ENCODE measurements at regions not wholly inside any gene's neighbourhood (a gene's known extent, or its start where the extent isn't known, plus 50 kb on each side); places are given as distances from the start of the nearest gene placed in this dataset.

- TF ChIP-seq POLR2A (IDR thresholded peaks at IDR 0.05) = no peak
- no peak for TF ChIP-seq CTCF (IDR thresholded peaks at IDR 0.05)
Measured at GRCh38 chr12:5163661-5164060, 120.0 kb downstream of the KCNA5 start.

All from ovary (tissue), 3 donors.